ENCODE measurements at regions not wholly inside any gene's neighbourhood (a gene's known extent, or its start where the extent isn't known, plus 50 kb on each side); places are given as distances from the start of the nearest gene placed in this dataset.
A peak's percentile ranks its signal among the peaks of the same experiment; 100 is the strongest.

GRCh38 chr4:26020083-26020668 is 106.2 kb downstream of the SMIM20 start:
- FAIRE-seq: no peak
- no peak for DNase-seq (ENCODE audit: low spot score)

- FAIRE-seq (no peak), DNase-seq (ENCODE audit: low spot score) (no peak)
These were observed 106.9 kb downstream of the SMIM20 start for GRCh38 chr4:26020881-26021280.

GRCh38 chr4:26021417-26022345 is 107.7 kb downstream of the SMIM20 start:
- FAIRE-seq (no peak), DNase-seq (ENCODE audit: low spot score) (no peak)

DNA sequence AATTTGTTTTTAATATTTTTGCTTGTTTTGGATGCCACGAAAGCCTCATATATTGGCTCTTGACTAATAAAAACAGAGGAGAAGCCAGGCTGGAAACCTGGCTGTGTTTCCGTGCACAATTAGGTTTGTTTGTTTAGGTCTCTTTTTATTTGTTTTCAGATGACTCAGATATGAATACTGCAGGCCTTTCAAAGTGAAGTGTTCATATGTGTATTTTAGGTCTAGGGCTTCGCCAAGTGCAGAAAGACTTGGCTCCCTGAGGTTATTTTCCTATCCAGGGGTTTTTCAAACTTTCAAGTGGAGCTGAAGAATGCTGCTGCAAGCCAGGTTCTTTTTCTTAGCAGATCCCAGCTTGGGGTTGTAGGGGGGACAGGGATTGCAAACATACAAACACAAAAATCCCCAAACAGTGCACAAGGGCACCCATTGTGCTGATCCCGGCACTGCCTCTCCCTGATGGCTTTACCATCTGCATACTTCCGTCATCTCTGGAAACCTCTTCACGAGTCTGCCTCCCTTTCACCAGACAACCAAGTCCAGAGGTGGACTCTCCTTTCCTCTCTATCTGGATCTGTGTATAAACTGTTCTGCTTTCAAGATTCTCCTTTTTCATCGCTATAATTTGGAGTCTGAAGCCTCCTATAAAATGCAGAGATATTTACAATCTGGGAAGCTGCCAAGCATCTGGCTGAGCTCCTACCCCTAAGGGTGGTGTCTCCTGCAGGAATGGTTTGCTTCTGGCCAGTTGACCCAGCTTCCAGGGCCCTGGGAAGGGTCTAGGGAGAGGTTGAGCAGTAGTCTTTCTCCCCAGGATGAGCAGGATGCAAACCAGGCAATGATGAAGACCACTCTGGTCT is 108.6 kb downstream of the SMIM20 start:
- FAIRE-seq (no peak), DNase-seq (ENCODE audit: low spot score) (no peak)

DNA sequence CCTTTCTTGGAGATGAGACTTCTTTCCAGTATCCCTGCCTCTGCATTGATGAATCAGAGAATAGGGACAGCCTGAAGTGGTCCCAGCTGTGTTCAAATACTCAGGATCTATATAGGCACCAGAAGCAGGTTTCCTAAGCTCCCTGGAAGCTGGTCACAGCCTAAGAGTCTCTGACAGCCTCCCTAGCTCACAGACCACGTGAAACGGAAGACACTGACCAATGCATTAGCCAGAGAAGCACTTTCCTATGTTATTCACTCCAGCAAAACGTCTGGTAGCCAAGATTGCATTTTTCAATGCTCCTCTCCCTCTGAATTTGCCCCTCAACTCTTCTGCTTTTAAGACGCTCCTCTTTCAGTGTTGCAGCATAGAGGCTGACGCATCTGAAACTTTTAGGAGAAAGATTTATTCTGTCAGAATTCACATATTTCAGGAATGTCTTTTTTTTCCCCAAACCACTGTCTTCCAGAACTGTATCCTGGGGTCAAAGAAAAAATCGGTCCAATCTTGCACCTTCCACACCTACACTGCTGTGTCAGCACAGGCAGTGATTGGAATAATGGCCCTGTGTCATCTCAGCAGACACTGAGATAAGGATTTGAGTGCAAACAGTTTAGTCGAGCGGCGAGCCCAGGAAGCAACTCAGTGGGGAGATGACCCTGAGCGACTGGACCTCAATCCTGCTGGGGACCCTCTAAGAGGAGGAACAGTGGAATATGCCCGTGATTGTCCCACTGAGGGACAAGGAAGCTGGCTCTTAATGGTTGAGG is 109.4 kb downstream of the SMIM20 start:
- FAIRE-seq (no peak), DNase-seq (ENCODE audit: low spot score) (no peak)

GRCh38 chr4:26024079-26024478 is 110.1 kb downstream of the SMIM20 start:
- no peak for DNase-seq (ENCODE audit: low spot score)
- no peak for FAIRE-seq

DNA sequence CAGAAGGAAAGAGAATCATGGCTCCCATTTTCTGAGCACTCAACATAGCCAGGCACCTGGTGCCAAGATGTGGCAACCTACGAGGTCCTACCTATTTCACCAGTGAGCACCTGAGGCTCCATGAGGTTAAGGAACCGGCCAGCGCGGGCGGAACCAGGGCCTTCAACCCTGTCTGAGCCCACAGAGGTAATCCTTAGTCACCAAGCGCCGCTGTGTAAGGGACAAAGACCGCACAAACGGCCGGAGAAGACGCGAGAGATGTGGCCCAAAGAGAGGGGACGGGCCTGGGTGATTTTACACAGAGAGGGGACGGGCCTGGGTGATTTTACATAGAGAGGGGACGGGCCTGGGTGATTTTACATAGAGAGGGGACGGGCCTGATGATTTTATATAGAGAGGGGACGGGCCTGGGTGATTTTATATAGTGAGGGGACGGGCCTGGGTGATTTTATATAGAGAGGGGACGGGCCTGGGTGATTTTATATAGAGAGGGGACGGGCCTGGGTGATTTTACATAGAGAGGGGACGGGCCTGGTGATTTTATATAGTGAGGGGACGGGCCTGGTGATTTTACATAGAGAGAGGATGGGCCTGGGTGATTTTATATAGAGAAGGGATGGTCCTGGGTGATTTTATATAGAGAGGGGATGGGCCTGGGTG is 114.2 kb downstream of the SMIM20 start:
- FAIRE-seq (no peak), DNase-seq (ENCODE audit: low spot score) (no peak)

- FAIRE-seq: no peak
- DNase-seq (ENCODE audit: low spot score): no peak
These were observed 115.0 kb downstream of the SMIM20 start for GRCh38 chr4:26028793-26029567.

GRCh38 chr4:26029568-26030131 is 115.6 kb downstream of the SMIM20 start:
- no peak for DNase-seq (ENCODE audit: low spot score)

DNA sequence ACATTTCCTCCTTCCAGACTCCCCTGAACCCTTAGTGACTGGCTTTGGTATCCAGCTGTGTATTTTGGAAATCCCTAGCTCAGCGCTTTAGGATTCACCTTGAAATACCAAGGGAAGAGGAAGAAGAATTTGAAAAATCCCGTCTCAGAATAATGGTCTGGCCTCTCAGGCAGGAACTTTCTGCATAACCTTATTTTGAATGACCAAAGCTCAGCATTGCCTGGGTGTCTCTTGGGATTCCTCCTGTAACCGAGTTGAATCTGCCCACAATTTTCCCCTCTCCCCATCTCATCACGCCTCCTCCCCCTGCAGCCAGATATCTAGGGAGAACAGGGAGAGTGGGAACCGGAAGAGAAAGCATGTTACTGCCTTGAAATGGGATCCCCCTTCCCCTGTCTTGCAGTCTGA is 116.2 kb downstream of the SMIM20 start:
- FAIRE-seq (no peak), DNase-seq (ENCODE audit: low spot score) (no peak)

More at GRCh38 chr4:26029568-26030131, 115.6 kb downstream of the SMIM20 start:
- no peak for FAIRE-seq

DNA sequence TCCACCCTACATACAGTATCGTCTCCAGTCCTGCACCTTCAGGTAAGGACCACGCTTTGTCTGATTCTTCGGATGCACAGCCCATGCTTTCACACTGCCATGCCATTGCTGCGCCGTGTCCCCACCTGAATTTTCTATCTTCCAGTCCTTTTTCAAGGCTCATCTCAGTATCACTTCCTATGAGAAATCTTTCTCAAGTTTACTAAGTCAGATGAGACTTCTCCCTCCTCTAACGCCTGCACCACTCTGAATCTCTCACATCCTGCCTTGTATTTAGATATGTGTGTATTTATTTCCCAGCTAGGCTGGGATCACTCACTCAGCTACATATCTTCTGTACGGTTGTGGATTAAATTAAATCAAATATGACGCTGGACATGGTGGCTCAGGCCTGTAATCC is 116.8 kb downstream of the SMIM20 start:
- DNase-seq (ENCODE audit: low spot score) (no peak), FAIRE-seq (no peak)

DNA sequence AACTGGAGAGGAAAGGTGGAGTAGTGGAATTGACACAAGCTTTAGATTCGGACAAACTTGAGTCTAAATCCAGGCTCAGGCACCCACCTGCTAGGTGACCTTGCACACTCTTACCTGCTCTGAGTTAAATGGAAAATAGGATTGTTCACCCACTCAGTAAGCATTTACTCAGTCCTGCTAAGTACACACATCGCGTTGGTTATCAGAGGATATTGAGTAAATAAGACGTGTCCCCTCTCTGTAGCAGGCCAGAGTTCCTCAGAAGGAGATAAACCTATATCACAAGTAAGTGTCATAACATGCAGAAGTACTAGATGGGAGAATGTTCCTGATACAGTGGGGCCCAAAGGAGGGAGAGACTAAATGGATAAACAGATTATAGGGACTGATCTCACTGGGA is 117.7 kb downstream of the SMIM20 start:
- no peak for DNase-seq (ENCODE audit: low spot score)
- no peak for FAIRE-seq

DNA sequence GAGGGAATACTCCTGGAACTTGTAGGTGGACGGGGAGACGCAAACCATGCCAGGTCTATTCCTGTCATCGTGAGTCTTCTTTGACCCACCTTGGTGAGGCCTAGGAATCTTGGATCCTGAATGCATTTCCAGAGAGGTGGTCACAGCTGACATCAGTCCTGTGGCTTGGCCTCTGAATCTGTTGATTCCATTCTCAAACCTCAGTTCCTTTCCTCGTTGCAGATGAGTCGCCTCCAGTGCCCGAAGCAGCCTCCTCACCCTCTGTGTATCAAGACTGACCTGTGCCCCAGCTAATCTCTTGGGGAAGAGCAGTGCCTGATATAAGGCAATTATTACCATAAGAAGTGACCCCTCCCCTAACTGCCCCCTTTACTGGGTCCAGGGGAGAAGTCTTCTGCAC is 118.1 kb downstream of the SMIM20 start:
- DNase-seq (ENCODE audit: low spot score) (peak; percentile 45), FAIRE-seq (no peak)

DNA sequence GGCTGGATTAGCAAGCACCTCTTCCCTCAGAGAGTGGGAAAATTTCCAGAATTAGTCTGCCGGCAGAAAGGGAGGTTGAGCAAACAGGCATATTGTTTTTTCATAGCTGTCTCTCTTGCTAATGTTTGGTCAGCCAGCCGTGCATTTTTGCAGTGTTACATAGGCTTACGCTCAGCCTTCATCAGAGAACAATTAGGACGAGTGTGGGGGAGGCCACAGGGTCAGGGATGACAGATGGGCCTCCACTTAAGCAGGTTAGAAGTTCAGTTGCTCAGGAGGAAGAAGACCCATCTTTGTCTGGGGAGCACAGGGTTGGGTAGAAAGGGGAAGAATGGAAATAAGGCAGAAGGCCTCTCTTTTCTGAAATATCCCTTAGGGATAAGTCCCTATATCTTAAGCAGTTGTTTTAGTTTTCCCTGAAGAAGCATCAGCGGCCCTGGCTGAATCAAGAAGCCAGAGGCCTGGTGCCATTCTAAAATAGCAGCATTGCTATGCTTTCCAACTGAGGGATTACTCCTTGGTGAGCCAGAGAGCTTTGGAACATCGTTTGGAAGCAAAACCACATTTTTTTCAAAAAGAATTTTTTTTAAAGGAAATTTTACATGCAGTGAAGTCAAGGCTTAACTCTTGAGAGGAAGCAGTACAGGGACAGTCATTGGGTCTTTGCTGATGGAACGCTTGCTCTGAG is 118.8 kb downstream of the SMIM20 start:
- FAIRE-seq: no peak
- peak; percentile 49 for DNase-seq (ENCODE audit: low spot score)

DNA sequence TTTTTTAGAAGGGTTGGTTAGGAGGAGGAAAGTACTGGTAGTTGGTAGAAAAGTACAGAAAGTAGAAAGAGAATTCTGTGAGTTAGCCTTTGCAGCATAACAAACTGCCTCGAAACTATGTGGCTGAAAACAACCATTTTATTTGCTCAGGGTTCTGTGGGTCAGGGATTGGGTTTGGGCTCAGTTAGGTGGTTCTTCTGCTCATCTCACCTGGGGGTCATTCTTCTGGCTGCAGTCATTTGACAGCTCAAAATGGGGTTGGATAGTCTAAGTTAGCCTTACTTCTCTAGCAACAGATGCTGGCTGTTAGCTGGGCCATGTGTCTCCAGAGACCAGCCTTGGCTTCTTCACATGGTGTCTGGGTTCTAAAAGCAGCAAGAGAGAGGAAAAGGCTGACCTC is 119.4 kb downstream of the SMIM20 start:
- DNase-seq (ENCODE audit: low spot score) (no peak), FAIRE-seq (no peak)

- no peak for DNase-seq (ENCODE audit: low spot score)
- no peak for FAIRE-seq
These were observed 120.8 kb downstream of the SMIM20 start for GRCh38 chr4:26034849-26035248.

DNA sequence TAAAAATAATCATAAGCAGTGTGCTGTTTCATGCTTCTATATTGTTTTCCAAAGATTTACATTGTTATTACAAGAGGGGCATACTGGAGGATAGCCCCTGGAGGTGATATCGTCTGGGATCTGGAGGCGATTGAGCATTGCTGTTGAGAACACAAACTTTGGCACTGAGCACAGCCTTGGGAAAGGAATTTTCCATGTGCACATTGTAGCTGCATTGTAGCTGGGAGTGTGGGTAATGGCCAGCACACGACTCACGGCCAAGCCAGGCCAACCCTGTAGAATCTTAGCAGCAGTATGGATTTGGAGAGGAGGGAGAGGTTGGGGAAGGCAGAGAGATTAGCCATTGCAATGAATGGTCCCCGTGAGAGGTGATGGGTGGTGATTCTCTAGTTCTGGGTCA is 121.9 kb downstream of the SMIM20 start:
- FAIRE-seq (no peak), DNase-seq (ENCODE audit: low spot score) (no peak)

- DNase-seq (ENCODE audit: low spot score): no peak
- FAIRE-seq: no peak
These were observed 125.8 kb downstream of the SMIM20 start for GRCh38 chr4:26039639-26040359.

Data from RCC 7860 (cell line).